ENCODE measurements at regions not wholly inside any gene's neighbourhood (a gene's known extent, or its start where the extent isn't known, plus 50 kb on each side); places are given as distances from the start of the nearest gene placed in this dataset.

- TF ChIP-seq USF2 (IDR thresholded peaks at IDR 0.05), result no peak
- TF ChIP-seq, protein P1, sequence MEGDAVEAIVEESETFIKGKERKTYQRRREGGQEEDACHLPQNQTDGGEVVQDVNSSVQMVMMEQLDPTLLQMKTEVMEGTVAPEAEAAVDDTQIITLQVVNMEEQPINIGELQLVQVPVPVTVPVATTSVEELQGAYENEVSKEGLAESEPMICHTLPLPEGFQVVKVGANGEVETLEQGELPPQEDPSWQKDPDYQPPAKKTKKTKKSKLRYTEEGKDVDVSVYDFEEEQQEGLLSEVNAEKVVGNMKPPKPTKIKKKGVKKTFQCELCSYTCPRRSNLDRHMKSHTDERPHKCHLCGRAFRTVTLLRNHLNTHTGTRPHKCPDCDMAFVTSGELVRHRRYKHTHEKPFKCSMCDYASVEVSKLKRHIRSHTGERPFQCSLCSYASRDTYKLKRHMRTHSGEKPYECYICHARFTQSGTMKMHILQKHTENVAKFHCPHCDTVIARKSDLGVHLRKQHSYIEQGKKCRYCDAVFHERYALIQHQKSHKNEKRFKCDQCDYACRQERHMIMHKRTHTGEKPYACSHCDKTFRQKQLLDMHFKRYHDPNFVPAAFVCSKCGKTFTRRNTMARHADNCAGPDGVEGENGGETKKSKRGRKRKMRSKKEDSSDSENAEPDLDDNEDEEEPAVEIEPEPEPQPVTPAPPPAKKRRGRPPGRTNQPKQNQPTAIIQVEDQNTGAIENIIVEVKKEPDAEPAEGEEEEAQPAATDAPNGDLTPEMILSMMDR (IDR thresholded peaks at IDR 0.05), result no peak
- no peak for TF ChIP-seq POLR2A (IDR thresholded peaks at IDR 0.05; ENCODE audit: low read length)
- no peak for TF ChIP-seq NFE2L2 (conservative IDR thresholded peaks at IDR 0.05; ENCODE audit: low read length)
Observed at GRCh38 chr2:226639550-226639949, 160.1 kb downstream of the IRS1 start.

Data from A549 (cell line).